Smooth muscle cell (in vitro differentiated cells): ENCODE measurements at regions not wholly inside any gene's neighbourhood (a gene's known extent, or its start where the extent isn't known, plus 50 kb on each side); places are given as distances from the start of the nearest gene placed in this dataset.

Source experiments
- DNase-seq: peaks from one replicate; lab custom pipeline; 2025; ENCODE audit not compliant: unreplicated experiment; lab: John Stamatoyannopoulos, UW
- H2AFZ ChIP-seq: fragments of 200-600 bp; sonication (generic); 2 replicates; pipeline ENCODE4 v1.6.0; 2016; ENCODE audit warnings: antibody characterized with exemption, low read depth, mild to moderate bottlenecking
- H3F3A ChIP-seq: fragments of 200-600 bp; sonication (generic); 2 replicates; pipeline ENCODE4 v1.6.0; 2017; ENCODE audit warnings: antibody characterized with exemption, low read depth
- H3K27ac ChIP-seq: fragments of 200-600 bp; sonication (generic); 2 replicates; pipeline ENCODE4 v1.5.1; 2016; ENCODE audit warnings: low read depth, mild to moderate bottlenecking
- H3K27me3 ChIP-seq: fragments of 200-600 bp; sonication (generic); 2 replicates; pipeline ENCODE4 v1.6.1; 2016; ENCODE audit warnings: low read depth, mild to moderate bottlenecking
- H3K36me3 ChIP-seq: fragments of 200-600 bp; sonication (generic); 2 replicates; pipeline ENCODE4 v1.5.1; 2016; ENCODE audit warnings: low read depth
- H3K4me1 ChIP-seq: fragments of 200-600 bp; sonication (generic); 2 replicates; pipeline ENCODE4 v1.5.1; 2016; ENCODE audit warnings: low read depth
- H3K4me2 ChIP-seq: fragments of 200-600 bp; sonication (generic); 2 replicates; pipeline ENCODE4 v1.6.0; 2016; ENCODE audit warnings: mild to moderate bottlenecking
- H3K4me3 ChIP-seq: fragments of 200-600 bp; sonication (generic); 2 replicates; pipeline ENCODE4 v1.5.1; 2016; ENCODE audit warnings: mild to moderate bottlenecking
- H3K79me2 ChIP-seq: fragments of 200-600 bp; sonication (generic); 2 replicates; pipeline ENCODE4 v1.6.0; 2016; ENCODE audit warnings: low read depth, mild to moderate bottlenecking
- H3K9ac ChIP-seq: fragments of 200-600 bp; sonication (generic); 2 replicates; pipeline ENCODE4 v1.6.0; 2016; ENCODE audit warnings: low read depth
- H3K9me3 ChIP-seq: fragments of 200-600 bp; sonication (generic); replicated peaks from 2 replicates; pipeline ENCODE4 v1.5.1; 2016; ENCODE audit warnings: low read depth
- H4K20me1 ChIP-seq: fragments of 200-600 bp; sonication (generic); 2 replicates; pipeline ENCODE4 v1.6.0; 2016; ENCODE audit warnings: low read depth
- CTCF ChIP-seq: fragments of 200-600 bp; sonication (generic); IDR thresholded peaks from 2 replicates; pipeline ENCODE4 v1.5.1; 2017; ENCODE audit warnings: borderline replicate concordance, mild to moderate bottlenecking, antibody characterized with exemption; ENCODE audit not compliant: insufficient read depth, poor library complexity, severe bottlenecking
- WGBS: methylation state at CpG from one replicate; pipeline ENCODE4 v1.1.7; 2016; ENCODE audit warnings: low lambda C conversion rate; 5-methylcytosine and 5-hydroxymethylcytosine counted together

GRCh38 chr4:125104616-125105015, 210.1 kb upstream of the FAT4 start:
- no peaks in the 10 kb centered on the region for H3K9me3 ChIP-seq
- H3F3A ChIP-seq, result no peaks in the 10 kb centered on the region
- WGBS, result 53% methylated on average over 2 of the region's 2 CpGs
- no peaks in the 10 kb centered on the region for H3K4me1 ChIP-seq
- no peaks in the 10 kb centered on the region for H3K27me3 ChIP-seq
- H2AFZ ChIP-seq, result peak overlapping the region; percentile 1
- H3K27ac ChIP-seq, result no peak overlapping the region
- H3K4me2 ChIP-seq, result no peak overlapping the region
- no peak overlapping the region for H3K4me3 ChIP-seq
- DNase-seq, result no peak
- no peak for TF ChIP-seq CTCF
- H3K9ac ChIP-seq, result no peak overlapping the region
- H4K20me1 ChIP-seq, result no peaks in the 10 kb centered on the region
- no peaks in the 10 kb centered on the region for H3K79me2 ChIP-seq
- no peaks in the 10 kb centered on the region for H3K36me3 ChIP-seq

- 88% methylated on average over 3 of the region's 3 CpGs for WGBS
- Histone ChIP-seq H3K9ac (no peak overlapping the region), H3K79me2 (no peaks in the 10 kb centered on the region)
Observed at GRCh38 chr4:125101719-125102118, 213.0 kb upstream of the FAT4 start.

GRCh38 chr4:125097729-125098128, 217.0 kb upstream of the FAT4 start:
- no peak overlapping the region for H3K9ac ChIP-seq
- H3K36me3 ChIP-seq, result no peaks in the 10 kb centered on the region
- H3K27me3 ChIP-seq, result no peaks in the 10 kb centered on the region
- H4K20me1 ChIP-seq, result no peaks in the 10 kb centered on the region
- WGBS, result 52% methylated on average over 2 of the region's 2 CpGs
- H2AFZ ChIP-seq, result no peak overlapping the region
- H3K79me2 ChIP-seq, result no peaks in the 10 kb centered on the region
- no peak overlapping the region for H3K4me3 ChIP-seq
- H3K4me1 ChIP-seq, result no peaks in the 10 kb centered on the region
- H3K4me2 ChIP-seq, result no peak overlapping the region
- TF ChIP-seq CTCF, result no peak
- no peaks in the 10 kb centered on the region for H3K9me3 ChIP-seq
- no peak overlapping the region for H3K27ac ChIP-seq
- no peak for DNase-seq
- H3F3A ChIP-seq, result no peaks in the 10 kb centered on the region

More at GRCh38 chr4:125101719-125102118, 213.0 kb upstream of the FAT4 start:
- Histone ChIP-seq H2AFZ (no peak overlapping the region), H3K4me2 (no peak overlapping the region), H3K4me1 (no peaks in the 10 kb centered on the region), H3K4me3 (no peak overlapping the region), H3K27ac (no peak overlapping the region), H4K20me1 (no peaks in the 10 kb centered on the region), H3K36me3 (no peaks in the 10 kb centered on the region), H3K9me3 (no peaks in the 10 kb centered on the region), H3F3A (no peaks in the 10 kb centered on the region), H3K27me3 (no peaks in the 10 kb centered on the region)
- TF ChIP-seq CTCF, result no peak
- DNase-seq, result no peak

- DNase-seq, result no peak
- Histone ChIP-seq H3K27ac (no peak overlapping the region), H3K36me3 (no peaks in the 10 kb centered on the region), H3K4me3 (no peak overlapping the region), H4K20me1 (no peaks in the 10 kb centered on the region), H3F3A (no peaks in the 10 kb centered on the region), H3K9me3 (no peaks in the 10 kb centered on the region), H2AFZ (no peak overlapping the region), H3K4me2 (no peak overlapping the region), H3K9ac (no peak overlapping the region), H3K27me3 (no peaks in the 10 kb centered on the region), H3K4me1 (no peaks in the 10 kb centered on the region), H3K79me2 (no peaks in the 10 kb centered on the region)
- 95% methylated on average over 3 of the region's 3 CpGs for WGBS
- TF ChIP-seq CTCF, result no peak
Observed at GRCh38 chr4:125096662-125097061, 218.1 kb upstream of the FAT4 start.
